NT2/D1 (cell line): ENCODE measurements at regions not wholly inside any gene's neighbourhood (a gene's known extent, or its start where the extent isn't known, plus 50 kb on each side); places are given as distances from the start of the nearest gene placed in this dataset.

Experiments
- DNase-seq: peaks from one replicate; pipeline ENCODE4 v3.0.0-alpha.2; 2011; ENCODE audit warnings: low read depth, low spot score
- H3K27me3 ChIP-seq: 2 replicates; pipeline ENCODE4 v1.6.0; 2011; ENCODE audit warnings: mild to moderate bottlenecking; ENCODE audit not compliant: insufficient read length, insufficient read depth
- H3K36me3 ChIP-seq: 2 replicates; pipeline ENCODE4 v1.6.1; 2011; ENCODE audit warnings: mild to moderate bottlenecking, low read length, mixed read lengths; ENCODE audit not compliant: insufficient read depth, insufficient read length
- H3K4me1 ChIP-seq: 2 replicates; pipeline ENCODE4 v1.5.1; 2011; ENCODE audit not compliant: insufficient read depth, insufficient read length
- H3K4me3 ChIP-seq: 2 replicates; pipeline ENCODE4 v1.5.1; 2011; ENCODE audit warnings: low read depth; ENCODE audit not compliant: insufficient read length
- H3K9ac ChIP-seq: 2 replicates; pipeline ENCODE4 v1.6.0; 2011; ENCODE audit warnings: low read depth; ENCODE audit not compliant: insufficient read length
- H3K9me3 ChIP-seq: 2 replicates; pipeline ENCODE4 v1.5.1; 2011; ENCODE audit warnings: mild to moderate bottlenecking, low read length; ENCODE audit not compliant: insufficient read depth
- SUZ12 ChIP-seq: IDR thresholded peaks from 2 replicates; pipeline ENCODE4 v1.6.1; 2011; ENCODE audit not compliant: insufficient read length, insufficient read depth; ENCODE audit errors: extremely low read depth
- YY1 ChIP-seq: IDR thresholded peaks from 2 replicates; pipeline ENCODE4 v1.6.1; 2011; ENCODE audit not compliant: insufficient read length, insufficient read depth
- ZNF274 ChIP-seq: IDR thresholded peaks from 2 replicates; pipeline ENCODE4 v1.6.1; 2011; ENCODE audit warnings: mild to moderate bottlenecking, low read depth, low read length

DNA sequence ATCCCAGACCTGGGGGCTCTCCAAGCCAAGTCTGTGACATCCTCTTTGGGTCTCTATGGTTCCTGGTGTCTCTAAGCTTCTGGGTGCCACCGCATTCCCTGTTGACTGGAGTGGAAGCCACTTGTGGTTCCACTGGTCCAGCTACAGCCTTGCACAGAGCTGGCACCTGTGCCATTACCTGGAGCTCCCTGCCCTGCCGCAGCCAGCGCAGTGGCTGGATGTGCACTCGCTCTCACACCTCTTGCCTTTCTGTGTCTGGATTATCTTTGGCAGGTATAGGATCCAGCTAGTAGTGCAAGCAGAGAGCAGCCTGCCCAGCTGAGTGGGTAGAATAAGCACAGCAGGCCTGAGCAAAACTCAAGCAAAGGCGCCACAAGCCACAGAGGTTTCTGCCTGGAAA is 1635.5 kb downstream of the OTOL1 start:
- no peak overlapping the region for H3K4me3 ChIP-seq
- H3K9me3 ChIP-seq, result peaks cover 6% of the 10 kb centered on the region; the same call in 1 of the 2 replicates
- no peak for TF ChIP-seq YY1
- no peak for TF ChIP-seq SUZ12
- TF ChIP-seq ZNF274, result no peak
- no peaks in the 10 kb centered on the region for H3K36me3 ChIP-seq
- DNase-seq, result no peak
- no peaks in the 10 kb centered on the region for H3K4me1 ChIP-seq
- no peak overlapping the region for H3K9ac ChIP-seq
- H3K27me3 ChIP-seq, result no peaks in the 10 kb centered on the region

GRCh38 chr3:163129287-163129686 is 1632.7 kb downstream of the OTOL1 start:
- H3K27me3 ChIP-seq, result no peaks in the 10 kb centered on the region
- DNase-seq, result no peak
- no peaks in the 10 kb centered on the region for H3K4me1 ChIP-seq
- TF ChIP-seq YY1 (no peak), SUZ12 (no peak), ZNF274 (no peak)
- no peak overlapping the region for H3K9ac ChIP-seq
- H3K4me3 ChIP-seq, result no peak overlapping the region
- no peaks in the 10 kb centered on the region for H3K36me3 ChIP-seq
- peaks cover 28% of the 10 kb centered on the region for H3K9me3 ChIP-seq

DNA sequence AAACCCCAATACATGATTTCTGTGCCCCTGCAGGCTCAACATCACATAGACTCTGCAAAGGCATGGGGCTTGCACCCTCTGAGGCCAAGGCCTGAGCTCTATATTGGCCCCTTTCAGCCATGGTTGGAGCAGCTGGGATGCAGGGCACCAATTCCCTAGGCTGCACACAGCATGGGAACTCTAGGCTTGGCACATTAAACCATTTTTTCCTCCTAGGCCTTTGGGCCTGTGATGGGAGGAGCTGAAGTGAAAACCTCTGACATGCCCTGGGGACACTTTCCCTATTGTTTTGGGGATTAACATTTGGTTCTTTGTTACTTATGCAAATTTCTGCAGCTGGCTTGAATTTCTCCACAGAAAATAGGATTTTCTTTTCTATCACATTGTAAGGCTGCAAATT is 1629.5 kb downstream of the OTOL1 start:
- Histone ChIP-seq H3K27me3 (no peaks in the 10 kb centered on the region), H3K4me1 (no peaks in the 10 kb centered on the region), H3K4me3 (no peak overlapping the region), H3K36me3 (no peaks in the 10 kb centered on the region), H3K9ac (no peak overlapping the region), H3K9me3 (peaks cover 28% of the 10 kb centered on the region)
- DNase-seq, result no peak
- no peak for TF ChIP-seq YY1
- TF ChIP-seq ZNF274, result no peak
- no peak for TF ChIP-seq SUZ12
